ENCODE measurements at regions not wholly inside any gene's neighbourhood (a gene's known extent, or its start where the extent isn't known, plus 50 kb on each side); places are given as distances from the start of the nearest gene placed in this dataset.
"Not testable (repeated sequence)": the region's sequence is repeated elsewhere in the genome, so short reads cannot be mapped to it uniquely, and the experiment has no call there.

DNA sequence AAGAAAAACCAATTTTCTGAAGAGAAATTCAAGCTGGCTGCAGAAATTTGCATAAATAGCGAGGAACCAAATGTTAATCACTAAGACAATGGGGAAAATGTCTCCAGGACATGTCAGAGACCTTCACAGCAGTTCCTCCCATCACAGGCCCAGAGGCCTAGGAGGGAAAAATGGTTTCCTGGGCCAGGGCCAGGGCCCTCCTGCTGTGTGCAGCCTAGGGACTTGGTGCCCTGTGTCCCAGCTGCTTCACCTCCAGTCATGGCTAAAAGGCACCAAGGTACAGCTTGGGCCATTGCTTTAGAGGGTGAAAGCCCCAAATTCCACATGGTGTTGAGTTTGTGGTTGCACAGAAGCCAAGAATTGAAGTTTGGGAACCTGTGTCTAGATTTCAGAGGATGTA, 628.7 kb upstream of the ARRDC3 start:
- not testable (repeated sequence) for TF ChIP-seq CREB1 (CRISPR knock-in tag; IDR thresholded peaks at IDR 0.05; ENCODE audit: low read depth); EZH2 (IDR thresholded peaks at IDR 0.05; ENCODE audit: low read depth, unreplicated experiment); REST (IDR thresholded peaks at IDR 0.05; ENCODE audit: unreplicated experiment); JUNB (IDR thresholded peaks at IDR 0.05; ENCODE audit: unreplicated experiment); POLR2AphosphoS5 (IDR thresholded peaks at IDR 0.05; ENCODE audit: low read depth)
- TF ChIP-seq, protein P1, sequence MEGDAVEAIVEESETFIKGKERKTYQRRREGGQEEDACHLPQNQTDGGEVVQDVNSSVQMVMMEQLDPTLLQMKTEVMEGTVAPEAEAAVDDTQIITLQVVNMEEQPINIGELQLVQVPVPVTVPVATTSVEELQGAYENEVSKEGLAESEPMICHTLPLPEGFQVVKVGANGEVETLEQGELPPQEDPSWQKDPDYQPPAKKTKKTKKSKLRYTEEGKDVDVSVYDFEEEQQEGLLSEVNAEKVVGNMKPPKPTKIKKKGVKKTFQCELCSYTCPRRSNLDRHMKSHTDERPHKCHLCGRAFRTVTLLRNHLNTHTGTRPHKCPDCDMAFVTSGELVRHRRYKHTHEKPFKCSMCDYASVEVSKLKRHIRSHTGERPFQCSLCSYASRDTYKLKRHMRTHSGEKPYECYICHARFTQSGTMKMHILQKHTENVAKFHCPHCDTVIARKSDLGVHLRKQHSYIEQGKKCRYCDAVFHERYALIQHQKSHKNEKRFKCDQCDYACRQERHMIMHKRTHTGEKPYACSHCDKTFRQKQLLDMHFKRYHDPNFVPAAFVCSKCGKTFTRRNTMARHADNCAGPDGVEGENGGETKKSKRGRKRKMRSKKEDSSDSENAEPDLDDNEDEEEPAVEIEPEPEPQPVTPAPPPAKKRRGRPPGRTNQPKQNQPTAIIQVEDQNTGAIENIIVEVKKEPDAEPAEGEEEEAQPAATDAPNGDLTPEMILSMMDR (conservative IDR thresholded peaks at IDR 0.05; ENCODE audit: low read depth in 2 of 2) = not testable (repeated sequence)

Measured in GM23338 (cell line).